Kidney epithelial cell (primary cell): ENCODE measurements at regions not wholly inside any gene's neighbourhood (a gene's known extent, or its start where the extent isn't known, plus 50 kb on each side); places are given as distances from the start of the nearest gene placed in this dataset.

Source experiments
- DNase-seq: peaks from one replicate; pipeline ENCODE4 v3.0.0-alpha.2; 2010; ENCODE audit warnings: low read depth
- H3K27me3 ChIP-seq: 2 replicates; pipeline ENCODE4 v1.6.0; 2011; ENCODE audit warnings: low read length; ENCODE audit not compliant: control insufficient read depth, insufficient read depth
- H3K36me3 ChIP-seq: 2 replicates; pipeline ENCODE4 v1.5.1; 2011; ENCODE audit warnings: low read length; ENCODE audit not compliant: control insufficient read depth, insufficient read depth
- H3K4me3 ChIP-seq: 2 replicates; pipeline ENCODE4 v1.5.1; 2011; ENCODE audit warnings: low read depth, mild to moderate bottlenecking, control low read depth, low read length
- TF ChIP-seq, protein P1 (sequence below): IDR thresholded peaks from 2 replicates; pipeline ENCODE4 v1.5.1; 2011; ENCODE audit warnings: mild to moderate bottlenecking, moderate library complexity, low read length, control low read depth, inconsistent platforms; ENCODE audit not compliant: insufficient read depth, poor library complexity, severe bottlenecking

DNA sequence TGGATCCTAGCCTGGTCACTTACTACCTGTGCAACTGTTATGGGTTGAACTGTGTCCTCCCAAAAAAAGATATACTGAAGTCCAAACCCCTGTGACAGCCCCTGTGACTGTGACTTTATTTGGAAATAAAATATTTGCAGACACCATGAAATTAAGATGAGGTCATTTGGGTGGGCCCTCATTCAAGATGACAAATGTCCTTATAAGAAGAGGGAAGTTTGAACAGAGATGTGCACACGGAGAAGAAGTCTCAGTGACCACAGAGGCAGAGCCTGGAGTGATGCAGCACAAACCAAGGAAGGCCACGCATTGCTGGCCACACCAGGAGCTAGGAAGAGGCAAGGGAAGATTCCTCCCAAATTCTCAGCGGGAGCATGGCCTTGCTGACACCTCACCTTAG, 249.7 kb upstream of the RUNX1 start:
- Histone ChIP-seq H3K27me3 (no peaks in the 10 kb centered on the region), H3K36me3 (no peaks in the 10 kb centered on the region), H3K4me3 (no peak overlapping the region)
- DNase-seq, result no peak
- TF ChIP-seq, protein P1, sequence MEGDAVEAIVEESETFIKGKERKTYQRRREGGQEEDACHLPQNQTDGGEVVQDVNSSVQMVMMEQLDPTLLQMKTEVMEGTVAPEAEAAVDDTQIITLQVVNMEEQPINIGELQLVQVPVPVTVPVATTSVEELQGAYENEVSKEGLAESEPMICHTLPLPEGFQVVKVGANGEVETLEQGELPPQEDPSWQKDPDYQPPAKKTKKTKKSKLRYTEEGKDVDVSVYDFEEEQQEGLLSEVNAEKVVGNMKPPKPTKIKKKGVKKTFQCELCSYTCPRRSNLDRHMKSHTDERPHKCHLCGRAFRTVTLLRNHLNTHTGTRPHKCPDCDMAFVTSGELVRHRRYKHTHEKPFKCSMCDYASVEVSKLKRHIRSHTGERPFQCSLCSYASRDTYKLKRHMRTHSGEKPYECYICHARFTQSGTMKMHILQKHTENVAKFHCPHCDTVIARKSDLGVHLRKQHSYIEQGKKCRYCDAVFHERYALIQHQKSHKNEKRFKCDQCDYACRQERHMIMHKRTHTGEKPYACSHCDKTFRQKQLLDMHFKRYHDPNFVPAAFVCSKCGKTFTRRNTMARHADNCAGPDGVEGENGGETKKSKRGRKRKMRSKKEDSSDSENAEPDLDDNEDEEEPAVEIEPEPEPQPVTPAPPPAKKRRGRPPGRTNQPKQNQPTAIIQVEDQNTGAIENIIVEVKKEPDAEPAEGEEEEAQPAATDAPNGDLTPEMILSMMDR, result no peak

DNA sequence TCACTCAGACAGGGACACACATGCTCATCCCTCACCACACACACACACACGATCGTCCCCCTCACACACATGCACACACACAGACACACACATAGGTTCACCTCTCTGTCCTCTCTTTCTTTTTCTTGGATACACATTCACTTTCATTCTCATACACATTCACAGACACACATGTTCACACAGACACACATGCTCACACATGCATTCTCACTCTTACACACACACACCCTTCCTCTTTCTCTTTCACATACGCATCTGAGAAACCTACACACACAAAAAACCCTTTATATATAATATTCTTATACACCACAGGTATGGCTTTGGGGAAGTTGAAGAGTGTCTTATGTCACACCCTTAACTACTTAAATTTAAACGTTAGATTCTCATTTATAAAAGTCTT, 248.6 kb upstream of the RUNX1 start:
- H3K36me3 ChIP-seq, result no peaks in the 10 kb centered on the region
- H3K27me3 ChIP-seq, result no peaks in the 10 kb centered on the region
- TF ChIP-seq, protein P1, result no peak
- no peak for DNase-seq
- no peak overlapping the region for H3K4me3 ChIP-seq

DNA sequence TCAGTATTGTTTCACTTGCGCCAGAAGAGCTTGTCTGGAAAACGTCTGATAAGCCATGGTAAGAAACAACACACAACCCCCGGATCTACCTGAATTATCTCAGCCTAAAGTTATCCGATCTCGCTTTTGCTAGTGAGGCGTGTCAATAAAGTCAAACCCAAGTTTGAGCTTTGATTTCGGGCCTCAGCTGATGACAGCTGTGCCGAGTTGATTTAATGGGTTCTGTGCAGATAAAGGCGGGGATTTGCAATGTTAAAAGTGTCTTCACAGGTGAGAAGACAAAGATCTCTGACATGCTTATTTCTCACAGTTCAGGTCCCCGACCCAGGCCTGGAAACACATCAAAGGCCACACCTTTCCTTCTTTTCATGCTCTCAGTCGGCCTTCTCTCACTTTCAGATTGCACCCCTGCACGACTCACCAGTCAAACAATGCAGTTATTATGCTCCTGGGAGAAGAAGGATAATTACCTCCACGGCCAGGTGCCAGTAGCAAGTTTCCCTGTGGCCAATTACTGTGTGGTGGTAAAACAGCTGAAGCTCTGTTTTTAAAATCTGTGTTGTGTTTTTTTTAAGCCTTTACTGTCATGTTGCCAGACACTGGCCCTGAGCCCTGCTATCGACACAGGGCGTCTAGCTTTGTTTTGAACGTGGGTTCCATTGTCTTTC, 245.3 kb upstream of the RUNX1 start:
- TF ChIP-seq, protein P1, result no peak
- Histone ChIP-seq H3K4me3 (no peak overlapping the region), H3K36me3 (no peaks in the 10 kb centered on the region), H3K27me3 (no peaks in the 10 kb centered on the region)
- DNase-seq, result no peak

DNA sequence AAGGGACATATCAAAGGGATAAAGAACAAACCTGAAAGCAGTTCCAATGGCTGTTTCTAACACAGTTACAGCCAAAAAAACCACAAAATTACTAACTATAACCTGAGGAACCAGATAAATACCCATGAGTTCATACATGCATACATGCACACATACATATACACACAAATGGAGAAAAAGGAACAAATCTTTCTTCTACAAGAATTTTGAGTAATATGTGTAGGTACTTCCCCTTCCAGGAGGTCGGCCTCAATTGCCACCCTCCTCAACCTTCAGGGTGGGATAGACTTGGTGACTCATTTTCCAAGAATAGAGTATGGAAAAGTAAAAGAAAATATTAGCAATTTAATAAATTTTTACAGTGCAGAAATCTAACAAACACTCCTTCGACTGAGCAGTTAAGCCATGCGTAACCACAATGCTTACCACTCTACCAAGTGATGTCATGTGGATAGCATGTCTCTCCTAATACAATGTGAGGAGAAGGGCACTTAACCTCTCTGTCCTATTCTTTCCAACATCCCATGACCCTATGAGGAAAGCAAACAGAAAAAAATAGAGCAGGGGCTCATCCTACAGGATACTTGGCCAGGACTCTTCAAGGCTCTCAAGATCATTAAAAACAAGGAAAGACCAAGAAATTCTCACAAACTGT, 243.0 kb upstream of the RUNX1 start:
- TF ChIP-seq, protein P1, result no peak
- Histone ChIP-seq H3K4me3 (no peak overlapping the region), H3K36me3 (no peaks in the 10 kb centered on the region), H3K27me3 (no peaks in the 10 kb centered on the region)
- DNase-seq, result peak; percentile 76

DNA sequence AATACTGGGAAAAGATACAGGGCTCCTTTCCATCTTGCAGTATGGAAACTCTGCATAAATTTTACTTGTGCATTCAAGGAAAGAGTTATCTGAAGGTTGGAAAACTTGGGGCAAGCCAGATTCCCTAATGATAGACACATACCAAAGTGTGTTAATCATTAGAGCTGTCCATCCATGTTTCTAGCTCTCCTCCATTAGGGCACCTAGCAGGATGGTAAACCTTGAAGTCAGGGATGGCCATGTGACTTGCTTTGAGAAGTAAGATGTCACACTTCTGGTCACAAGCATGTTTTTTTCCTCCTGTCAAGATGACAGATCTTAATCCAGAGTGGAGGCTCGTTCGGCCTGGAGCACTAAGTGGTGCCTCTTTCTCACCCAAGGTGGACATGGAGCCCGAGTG, 241.9 kb upstream of the RUNX1 start:
- Histone ChIP-seq H3K4me3 (no peak overlapping the region), H3K36me3 (no peaks in the 10 kb centered on the region), H3K27me3 (no peaks in the 10 kb centered on the region)
- no peak for DNase-seq
- TF ChIP-seq, protein P1, result no peak

DNA sequence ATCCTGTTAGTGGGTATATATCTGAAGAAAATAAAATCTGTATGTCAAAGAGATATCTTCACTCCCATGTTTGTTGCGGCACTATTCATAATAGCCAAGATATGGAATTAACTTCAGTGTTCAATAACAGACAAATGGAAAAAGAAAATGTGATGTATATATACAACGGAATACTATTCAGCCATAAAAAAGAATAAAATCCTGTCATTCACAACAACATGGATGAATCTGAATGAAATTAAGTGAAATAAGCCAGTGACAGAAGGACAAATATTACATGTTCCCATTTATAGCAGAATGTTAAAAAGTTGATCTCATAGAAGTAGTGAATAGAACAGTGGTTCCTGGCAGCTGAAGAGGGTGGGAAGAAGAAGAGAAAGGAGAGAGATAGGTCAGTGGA, 239.1 kb upstream of the RUNX1 start:
- Histone ChIP-seq H3K36me3 (no peaks in the 10 kb centered on the region), H3K4me3 (no peak overlapping the region), H3K27me3 (no peaks in the 10 kb centered on the region)
- no peak for DNase-seq
- TF ChIP-seq, protein P1, result no peak
